Neural crest cell (in vitro differentiated cells): ENCODE measurements at regions not wholly inside any gene's neighbourhood (a gene's known extent, or its start where the extent isn't known, plus 50 kb on each side); places are given as distances from the start of the nearest gene placed in this dataset.

Experiments used
- DNase-seq: peaks from one replicate; pipeline ENCODE4 v3.0.0; 2021; ENCODE audit warnings: low read depth, mixed read lengths, low spot score
- H3K27ac Mint-ChIP-seq: one replicate; pipeline ENCODE4 v1.8.0; 2021; ENCODE audit warnings: mild to moderate bottlenecking, mixed read lengths; ENCODE audit not compliant: unreplicated experiment
- H3K27me3 Mint-ChIP-seq: 2 replicates; pipeline ENCODE4 v1.8.0; 2021; ENCODE audit warnings: low read depth, mild to moderate bottlenecking, mixed read lengths
- H3K36me3 Mint-ChIP-seq: 2 replicates; pipeline ENCODE4 v1.8.0; 2021; ENCODE audit warnings: low read depth, mild to moderate bottlenecking, mixed read lengths
- H3K4me1 Mint-ChIP-seq: 2 replicates; pipeline ENCODE4 v1.8.0; 2021; ENCODE audit warnings: mixed read lengths
- H3K4me3 Mint-ChIP-seq: one replicate; pipeline ENCODE4 v1.8.0; 2021; ENCODE audit warnings: mild to moderate bottlenecking, mixed read lengths
- H3K9me3 Mint-ChIP-seq: 2 replicates; pipeline ENCODE4 v1.8.0; 2021; ENCODE audit warnings: mixed read lengths
- TF ChIP-seq, protein P1 (sequence below): fragments of 200-600 bp; sonication (generic); conservative IDR thresholded peaks from 2 replicates; pipeline ENCODE4 v1.5.0; 2021; ENCODE audit warnings: antibody characterized with exemption, mild to moderate bottlenecking

DNA sequence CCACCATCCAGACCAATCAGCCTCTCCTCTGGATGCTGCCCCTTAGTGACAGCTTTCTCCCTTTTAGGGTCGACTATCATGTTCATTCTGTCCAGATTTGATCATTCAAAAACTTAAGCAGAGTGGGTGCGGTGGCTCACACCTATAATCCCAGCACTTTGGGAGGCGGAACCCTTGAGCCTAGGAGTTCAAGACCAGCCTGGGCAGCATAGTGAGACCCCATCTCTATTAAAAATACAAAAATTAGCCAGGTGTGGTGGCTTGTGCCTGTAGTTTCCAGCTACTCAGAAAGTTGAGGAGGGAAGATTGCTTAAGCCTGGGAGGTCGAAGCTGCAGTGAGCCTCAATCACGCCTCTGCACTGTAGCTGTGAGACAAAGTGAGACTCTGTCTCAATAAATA, 68.3 kb upstream of the ZCCHC2 start:
- no peak for DNase-seq
- TF ChIP-seq, protein P1, sequence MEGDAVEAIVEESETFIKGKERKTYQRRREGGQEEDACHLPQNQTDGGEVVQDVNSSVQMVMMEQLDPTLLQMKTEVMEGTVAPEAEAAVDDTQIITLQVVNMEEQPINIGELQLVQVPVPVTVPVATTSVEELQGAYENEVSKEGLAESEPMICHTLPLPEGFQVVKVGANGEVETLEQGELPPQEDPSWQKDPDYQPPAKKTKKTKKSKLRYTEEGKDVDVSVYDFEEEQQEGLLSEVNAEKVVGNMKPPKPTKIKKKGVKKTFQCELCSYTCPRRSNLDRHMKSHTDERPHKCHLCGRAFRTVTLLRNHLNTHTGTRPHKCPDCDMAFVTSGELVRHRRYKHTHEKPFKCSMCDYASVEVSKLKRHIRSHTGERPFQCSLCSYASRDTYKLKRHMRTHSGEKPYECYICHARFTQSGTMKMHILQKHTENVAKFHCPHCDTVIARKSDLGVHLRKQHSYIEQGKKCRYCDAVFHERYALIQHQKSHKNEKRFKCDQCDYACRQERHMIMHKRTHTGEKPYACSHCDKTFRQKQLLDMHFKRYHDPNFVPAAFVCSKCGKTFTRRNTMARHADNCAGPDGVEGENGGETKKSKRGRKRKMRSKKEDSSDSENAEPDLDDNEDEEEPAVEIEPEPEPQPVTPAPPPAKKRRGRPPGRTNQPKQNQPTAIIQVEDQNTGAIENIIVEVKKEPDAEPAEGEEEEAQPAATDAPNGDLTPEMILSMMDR, result no peak
- Mint-ChIP-seq H3K36me3 (no peaks in the 10 kb centered on the region), H3K27ac (no peak overlapping the region), H3K4me1 (peaks cover 14% of the 10 kb centered on the region), H3K4me3 (no peak overlapping the region), H3K27me3 (no peaks in the 10 kb centered on the region), H3K9me3 (no peaks in the 10 kb centered on the region)

DNA sequence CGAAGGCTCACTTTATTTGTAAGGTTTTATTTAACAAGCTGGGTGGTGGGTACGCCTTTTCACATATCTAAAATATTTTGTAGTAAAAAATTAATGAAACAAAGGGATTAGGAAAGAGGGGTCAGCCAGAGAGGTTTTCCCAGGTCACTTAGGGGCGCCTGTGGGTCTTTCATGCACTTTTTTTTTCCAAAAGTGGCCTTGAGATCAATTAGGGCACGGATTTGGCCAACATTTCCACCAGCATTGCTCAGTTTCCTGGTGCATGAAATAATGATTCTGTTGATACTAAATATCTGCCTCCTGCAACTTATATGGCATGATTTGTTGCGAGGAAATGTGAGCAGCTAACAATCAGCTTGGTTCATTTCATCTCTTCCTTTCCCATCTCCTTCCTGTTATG, 67.6 kb upstream of the ZCCHC2 start:
- DNase-seq, result no peak
- no peaks in the 10 kb centered on the region for H3K9me3 Mint-ChIP-seq
- no peak overlapping the region for H3K27ac Mint-ChIP-seq
- H3K4me1 Mint-ChIP-seq, result peaks cover 11% of the 10 kb centered on the region
- no peaks in the 10 kb centered on the region for H3K36me3 Mint-ChIP-seq
- no peaks in the 10 kb centered on the region for H3K27me3 Mint-ChIP-seq
- TF ChIP-seq, protein P1, result no peak
- no peak overlapping the region for H3K4me3 Mint-ChIP-seq

DNA sequence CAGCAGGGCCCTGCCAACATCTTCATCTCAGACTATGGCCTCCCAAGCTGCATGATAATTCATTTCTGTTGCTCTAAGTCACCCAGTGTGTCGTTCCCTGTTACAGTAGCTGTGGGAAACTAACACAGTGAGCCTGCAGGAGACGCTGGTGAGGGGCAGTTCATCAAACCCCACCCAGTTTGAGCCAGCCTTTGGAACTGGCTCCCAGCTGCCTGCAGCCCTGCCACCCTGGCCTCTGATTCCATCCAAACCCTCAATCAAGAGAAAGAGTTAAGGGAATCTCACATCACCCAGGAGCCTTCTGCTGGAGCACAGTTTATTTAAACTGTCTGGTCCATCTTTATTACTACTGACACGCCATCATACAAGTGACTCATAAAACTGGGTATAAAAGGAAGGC, 64.9 kb upstream of the ZCCHC2 start:
- Mint-ChIP-seq H3K4me1 (peaks cover 6% of the 10 kb centered on the region), H3K4me3 (no peak overlapping the region), H3K36me3 (no peaks in the 10 kb centered on the region), H3K27ac (peak overlapping the region; percentile 57), H3K27me3 (no peaks in the 10 kb centered on the region), H3K9me3 (no peaks in the 10 kb centered on the region)
- DNase-seq, result no peak
- TF ChIP-seq, protein P1, result no peak

DNA sequence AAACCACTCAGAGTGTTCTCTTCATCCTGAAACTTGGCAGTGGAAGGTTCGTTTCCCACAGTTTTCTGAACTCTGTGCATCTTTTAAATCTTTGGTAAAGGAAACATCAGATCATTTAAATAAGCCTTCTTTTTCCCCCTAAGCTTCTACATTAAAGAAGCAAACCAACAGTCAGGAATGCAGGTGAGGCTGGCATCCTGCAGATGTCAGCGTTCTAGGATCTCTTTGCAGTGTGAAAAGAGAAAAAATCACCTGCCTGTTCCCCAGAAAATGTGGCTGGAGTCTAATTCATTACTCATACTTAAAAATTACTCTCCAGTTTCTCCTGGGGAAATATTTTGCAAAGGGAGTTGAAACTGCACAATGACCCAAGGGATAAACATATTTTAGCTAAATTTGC, 64.5 kb upstream of the ZCCHC2 start:
- H3K36me3 Mint-ChIP-seq, result no peaks in the 10 kb centered on the region
- no peak overlapping the region for H3K4me3 Mint-ChIP-seq
- H3K27me3 Mint-ChIP-seq, result no peaks in the 10 kb centered on the region
- H3K4me1 Mint-ChIP-seq, result peaks cover 6% of the 10 kb centered on the region
- TF ChIP-seq, protein P1, result no peak
- no peak overlapping the region for H3K27ac Mint-ChIP-seq
- DNase-seq, result no peak
- no peaks in the 10 kb centered on the region for H3K9me3 Mint-ChIP-seq

DNA sequence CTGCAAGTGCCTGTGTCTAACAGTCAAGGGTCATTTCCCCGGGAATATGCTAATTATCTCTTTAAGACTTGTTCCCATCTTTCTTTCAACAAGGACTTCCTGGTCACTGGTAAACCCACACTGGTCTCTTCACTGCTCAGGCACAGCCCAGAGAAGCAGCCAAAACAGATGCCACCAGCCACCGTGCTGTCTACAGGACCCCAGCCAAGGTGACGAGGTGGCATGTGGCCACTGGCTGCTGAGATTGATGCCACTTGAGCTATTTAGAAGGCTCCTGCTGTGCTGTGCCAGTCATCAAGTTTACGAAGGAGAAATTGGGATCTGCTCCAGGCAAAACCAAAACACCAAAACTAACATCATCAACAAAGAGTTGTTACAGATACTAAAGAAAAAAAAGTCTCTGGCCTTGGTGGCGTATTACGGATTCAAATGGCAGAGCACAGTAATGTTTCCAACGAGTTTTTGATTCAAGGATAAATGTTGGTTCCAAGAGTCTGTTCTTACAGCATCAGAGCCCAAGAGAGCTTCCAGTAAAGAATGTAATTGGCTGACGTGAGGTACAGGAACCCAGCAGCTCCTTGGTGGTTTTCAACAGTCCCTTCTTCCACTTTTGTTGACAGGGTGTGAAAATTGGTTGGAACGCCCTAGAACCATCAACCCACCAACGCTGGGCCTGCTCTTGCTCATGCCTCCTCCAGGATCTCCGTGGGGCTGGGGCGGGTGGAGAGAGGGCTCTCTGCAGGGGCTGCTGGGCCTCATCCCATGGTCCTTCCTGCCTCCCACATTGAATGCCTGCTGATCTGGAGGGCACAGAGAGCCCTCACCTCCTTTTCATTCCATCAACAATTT, 63.7 kb upstream of the ZCCHC2 start:
- Mint-ChIP-seq H3K4me3 (no peak overlapping the region), H3K4me1 (peaks cover 6% of the 10 kb centered on the region), H3K9me3 (peaks cover 2% of the 10 kb centered on the region), H3K36me3 (no peaks in the 10 kb centered on the region), H3K27me3 (no peaks in the 10 kb centered on the region), H3K27ac (no peak overlapping the region)
- DNase-seq, result no peak
- TF ChIP-seq, protein P1, result no peak
